HG02610 (cell line): ENCODE measurements at regions not wholly inside any gene's neighbourhood (a gene's known extent, or its start where the extent isn't known, plus 50 kb on each side); places are given as distances from the start of the nearest gene placed in this dataset.

ENCODE experiments used
- ATAC-seq: cut with Tn5 transposase; IDR thresholded peaks from one replicate; pipeline ENCODE4 v1.9.1; 2021; ENCODE audit warnings: mild to moderate bottlenecking, moderate library complexity; ENCODE audit not compliant: unreplicated experiment

- no peak for ATAC-seq
These were observed 179.2 kb upstream of the FAM3C start for GRCh38 chr7:121575194-121575765.

- no peak for ATAC-seq
These were observed 178.0 kb upstream of the FAM3C start for GRCh38 chr7:121574109-121574508.

DNA sequence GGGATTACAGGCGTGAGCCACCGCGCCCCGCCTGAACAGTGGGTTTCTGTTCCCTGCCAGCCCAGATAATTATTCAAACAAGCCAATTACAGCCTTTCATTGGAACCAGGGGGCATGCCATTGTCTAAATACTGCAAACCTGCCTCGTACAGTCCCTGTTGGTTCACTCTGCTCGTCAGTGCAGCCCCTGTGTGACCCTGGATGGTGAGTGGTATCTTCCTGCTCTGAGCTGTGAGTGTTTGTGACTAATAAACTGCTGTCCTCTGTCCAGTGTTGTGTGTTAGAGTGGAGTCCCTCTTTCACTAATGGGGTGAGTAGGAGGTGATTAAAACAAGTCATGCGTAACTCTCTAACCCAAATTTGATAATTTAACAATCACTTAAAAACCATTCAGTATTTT, 176.5 kb upstream of the FAM3C start:
- ATAC-seq = no peak

GRCh38 chr7:121570365-121570764, 174.3 kb upstream of the FAM3C start:
- no peak for ATAC-seq

DNA sequence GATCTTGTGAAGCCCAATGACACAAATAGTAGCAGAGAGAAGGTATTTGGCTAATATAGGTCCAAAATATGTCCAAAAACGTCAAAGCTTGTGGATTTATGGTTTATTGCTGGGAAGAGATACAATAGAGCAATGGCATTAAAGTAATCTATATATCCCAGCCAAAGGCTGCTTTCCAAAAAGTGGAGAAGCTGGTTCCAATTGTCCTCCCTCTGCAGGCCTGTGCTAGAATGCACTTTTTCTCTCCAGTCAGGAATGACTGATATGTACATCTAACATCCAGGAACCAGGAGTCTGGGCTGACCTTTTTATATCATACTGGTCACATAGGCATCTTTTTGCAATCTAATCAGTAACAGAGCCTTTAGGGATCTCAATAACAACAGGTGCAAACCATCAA, 167.1 kb upstream of the FAM3C start:
- ATAC-seq = no peak

- ATAC-seq = no peak
These were observed 166.2 kb upstream of the FAM3C start for GRCh38 chr7:121562259-121562658.

DNA sequence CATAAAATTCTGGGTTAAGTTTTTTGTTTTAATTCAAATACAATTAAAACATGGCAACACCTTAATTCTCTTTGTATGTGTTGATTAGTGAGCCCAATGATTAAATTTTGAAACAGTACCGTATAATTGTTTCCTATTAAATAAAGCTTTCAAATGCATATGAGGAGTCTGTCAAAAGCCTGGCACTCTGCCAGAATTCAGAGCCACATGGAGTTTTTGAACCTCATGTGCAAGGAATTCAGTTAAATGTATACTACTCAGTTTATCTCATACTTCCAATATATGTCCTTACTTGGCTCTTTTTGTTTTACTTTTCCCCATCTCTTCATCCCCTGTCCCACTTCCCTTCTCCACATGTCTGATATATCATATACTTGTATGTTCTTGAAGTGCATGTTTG, 165.6 kb upstream of the FAM3C start:
- ATAC-seq = no peak

DNA sequence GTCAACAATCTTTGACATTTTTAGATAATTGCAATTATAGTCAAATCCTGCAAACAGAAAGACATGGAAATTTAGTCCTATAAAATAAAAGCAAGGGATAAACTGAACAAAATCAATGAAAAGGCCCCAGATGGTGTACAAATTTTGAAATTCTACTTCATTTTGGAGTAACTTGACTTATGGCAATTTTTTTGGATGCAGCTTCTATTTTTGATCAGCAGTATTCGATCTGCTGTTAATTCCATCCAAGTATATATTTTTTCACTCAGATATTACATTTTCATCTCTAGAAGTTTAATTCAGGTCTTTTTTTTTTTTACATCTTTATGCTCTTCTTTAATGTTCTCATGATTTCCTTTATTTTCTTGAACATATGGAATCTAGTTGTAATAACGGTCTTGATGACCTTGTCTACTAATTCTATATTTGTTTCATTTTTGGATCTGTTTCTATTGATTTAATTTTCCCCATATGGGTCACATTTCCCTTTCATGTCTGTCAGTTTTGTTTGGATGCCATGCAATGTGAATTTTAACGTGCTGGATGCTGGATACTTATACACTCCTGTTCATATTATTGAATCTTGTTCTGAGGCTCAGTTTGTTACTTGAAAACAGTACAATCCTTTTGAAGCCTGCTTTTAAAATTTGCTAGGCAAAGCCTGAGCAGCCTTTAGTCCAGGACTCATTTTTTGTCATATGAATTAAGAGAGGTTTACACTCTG, 164.3 kb upstream of the FAM3C start:
- ATAC-seq = no peak

DNA sequence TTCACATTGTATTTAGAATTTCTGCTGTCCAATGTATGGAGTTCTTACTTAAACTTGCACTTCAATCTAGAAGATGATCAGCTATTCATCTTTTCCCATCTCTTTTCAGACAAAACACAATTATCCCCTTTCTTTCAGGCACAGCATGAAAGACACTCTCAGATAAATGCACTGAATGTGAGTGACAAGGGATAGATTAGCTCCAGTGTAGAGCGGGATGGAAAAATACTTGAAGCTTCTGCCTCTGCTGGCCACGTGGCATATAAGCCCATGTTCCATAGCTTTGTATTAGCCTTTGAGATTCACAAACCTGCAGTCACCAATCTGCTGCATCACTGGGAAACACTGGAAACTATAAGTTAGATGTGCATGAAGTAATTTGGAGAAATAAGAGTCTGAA, 162.2 kb upstream of the FAM3C start:
- no peak for ATAC-seq

GRCh38 chr7:121557034-121557892, 161.2 kb upstream of the FAM3C start:
- no peak for ATAC-seq

DNA sequence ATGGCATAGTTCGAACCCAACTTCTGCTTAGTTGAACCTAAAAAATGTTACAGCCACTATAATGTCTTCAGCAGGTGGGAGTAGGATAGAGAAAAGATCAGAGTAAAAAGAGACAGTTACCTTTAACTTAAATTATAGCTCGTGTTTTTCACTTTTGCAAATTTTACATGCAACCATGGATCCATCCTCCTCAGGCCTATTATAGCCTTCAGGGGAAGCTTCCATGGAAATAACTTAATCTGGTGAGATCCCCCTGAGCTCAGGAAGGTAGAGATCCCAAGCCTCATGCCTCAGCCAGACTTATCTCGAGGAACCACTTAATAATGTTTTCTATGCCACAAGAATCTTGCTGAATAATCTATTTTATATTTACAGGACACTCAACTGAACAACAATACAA, 159.4 kb upstream of the FAM3C start:
- no peak for ATAC-seq

DNA sequence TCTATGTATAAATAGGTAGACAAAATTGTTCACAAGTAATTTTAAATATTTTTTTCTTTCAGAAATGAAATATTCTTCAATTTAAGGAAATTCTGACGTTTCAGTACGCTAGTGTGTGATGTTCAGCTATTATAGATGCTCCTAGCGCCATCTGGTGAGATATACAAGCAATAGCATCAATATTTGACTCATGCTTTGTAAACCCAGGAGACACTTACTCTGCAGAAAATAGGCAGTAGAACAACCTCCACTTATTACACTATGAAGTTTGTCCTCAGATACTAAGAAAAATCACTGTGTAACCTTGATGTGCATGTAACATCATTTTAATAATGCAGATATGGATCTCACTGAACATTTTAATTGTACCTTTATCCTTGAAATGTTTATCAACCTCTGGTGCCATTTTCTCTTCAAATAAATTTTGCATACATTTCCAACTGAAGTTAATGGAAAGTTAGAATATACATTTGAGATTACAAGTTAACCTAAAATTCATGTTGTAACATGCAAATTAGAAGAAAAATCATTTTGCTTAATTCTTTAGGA, 151.5 kb upstream of the FAM3C start:
- peak; percentile 67 for ATAC-seq

- no peak for ATAC-seq
These were observed 150.8 kb upstream of the FAM3C start for GRCh38 chr7:121546632-121547543.

- no peak for ATAC-seq
These were observed 149.3 kb upstream of the FAM3C start for GRCh38 chr7:121545418-121545817.

DNA sequence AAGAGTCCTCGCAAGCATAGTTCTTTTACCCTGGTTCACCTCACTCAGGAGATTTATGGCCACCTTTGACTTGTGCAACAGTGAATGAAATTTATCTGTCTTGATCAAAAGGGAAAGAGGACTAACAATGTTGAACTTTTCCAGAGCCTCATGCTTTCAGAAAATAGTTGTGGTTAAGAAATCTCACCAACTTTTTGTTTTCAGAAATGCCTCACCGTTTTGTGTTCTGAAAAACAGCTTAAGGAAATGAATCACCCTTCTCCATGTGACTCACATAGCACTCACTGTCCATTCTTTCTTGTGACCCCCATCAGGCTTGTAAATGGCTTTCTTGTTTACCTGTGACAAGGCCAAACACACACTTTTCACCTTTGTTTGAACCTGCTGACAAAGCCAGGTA, 148.6 kb upstream of the FAM3C start:
- ATAC-seq = peak; percentile 87

DNA sequence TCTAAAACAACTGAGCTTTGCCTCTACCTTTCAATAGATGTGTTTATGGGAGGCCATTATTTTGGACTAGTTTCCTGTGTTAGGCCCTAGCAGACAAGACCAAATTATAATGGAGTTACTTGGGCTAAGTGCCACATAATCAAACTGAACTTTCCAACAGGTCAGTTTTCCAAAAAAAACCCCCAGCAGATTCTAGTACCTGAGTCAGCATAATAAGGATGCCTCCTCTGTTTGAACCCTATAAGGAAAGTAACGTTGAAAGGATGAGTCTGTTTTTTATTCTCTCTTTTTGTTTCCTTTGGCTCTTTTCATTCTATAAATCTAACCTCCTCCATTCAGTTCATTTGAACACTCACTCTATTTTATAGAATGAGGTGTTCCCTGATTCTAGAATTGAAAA, 148.1 kb upstream of the FAM3C start:
- no peak for ATAC-seq

GRCh38 chr7:121541457-121541856, 145.3 kb upstream of the FAM3C start:
- ATAC-seq = no peak

GRCh38 chr7:121540138-121540537, 144.0 kb upstream of the FAM3C start:
- no peak for ATAC-seq

GRCh38 chr7:121537031-121537430, 140.9 kb upstream of the FAM3C start:
- no peak for ATAC-seq

GRCh38 chr7:121531175-121532070, 135.3 kb upstream of the FAM3C start:
- ATAC-seq = no peak
